Umbilical cord (tissue), 1 donor: ENCODE measurements at regions not wholly inside any gene's neighbourhood (a gene's known extent, or its start where the extent isn't known, plus 50 kb on each side); places are given as distances from the start of the nearest gene placed in this dataset.

Experiments used
- DNase-seq: peaks from one replicate; pipeline ENCODE4 v3.0.0-alpha.2; 2015; ENCODE audit warnings: low spot score

DNA sequence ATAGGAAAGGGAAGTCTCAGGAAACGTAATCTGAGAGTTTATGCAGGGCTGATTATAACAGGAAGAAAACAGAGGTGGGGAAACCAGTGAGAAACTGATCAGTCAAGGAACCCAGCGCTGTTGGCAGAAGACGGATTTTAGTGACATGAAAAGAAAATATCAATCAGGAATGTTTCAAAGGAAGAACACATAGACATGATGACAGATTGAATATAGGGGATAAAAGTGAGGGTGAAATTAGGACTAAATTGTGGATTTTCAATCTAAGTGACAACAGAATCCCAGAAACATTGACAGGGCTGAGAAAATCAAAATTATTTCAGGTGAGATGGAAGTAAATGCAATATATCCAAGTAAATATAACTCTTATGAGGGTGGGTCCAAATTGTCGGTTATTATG lies 199.8 kb upstream of the CCDC150 start:
- DNase-seq: no peak

- no peak for DNase-seq
Measured at GRCh38 chr2:196440413-196440812, 199.1 kb upstream of the CCDC150 start.

DNA sequence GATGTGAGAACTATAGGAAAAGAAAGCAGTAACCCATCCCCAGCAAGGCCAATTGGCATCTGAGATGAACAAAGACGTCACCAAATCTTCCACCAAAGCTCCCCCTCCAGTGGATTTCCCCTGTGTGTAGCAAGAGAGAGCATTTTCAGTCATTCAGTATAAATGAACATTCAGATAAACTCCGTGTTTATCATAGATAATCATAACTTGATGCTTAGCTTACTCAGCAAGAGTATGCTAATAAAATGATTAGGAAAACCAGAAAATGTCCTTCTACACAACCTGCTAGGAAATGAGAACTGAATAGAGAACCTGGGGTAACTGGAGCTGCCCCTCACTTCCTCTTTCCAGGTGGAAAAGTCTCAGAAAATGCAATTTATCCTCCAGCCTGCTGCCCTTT lies 198.0 kb upstream of the CCDC150 start:
- DNase-seq: no peak

DNA sequence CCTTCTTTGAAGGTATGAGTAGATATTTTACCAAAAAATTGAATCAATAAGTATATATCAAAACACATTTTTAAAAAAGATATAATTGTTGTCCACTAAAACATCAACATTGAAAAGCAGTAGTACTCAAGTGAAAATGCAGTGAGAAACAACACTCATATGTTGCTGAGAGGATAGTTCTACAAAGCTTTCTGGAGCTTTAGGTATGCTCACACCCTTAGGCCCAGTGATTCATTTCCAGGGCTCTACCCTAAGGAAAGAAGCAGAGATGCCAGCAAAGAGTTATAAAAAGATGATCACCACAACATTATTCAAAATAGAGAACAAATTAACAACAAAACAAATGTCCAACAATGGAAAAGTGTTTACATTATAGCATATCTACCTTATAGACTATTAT lies 197.3 kb upstream of the CCDC150 start:
- peak; percentile 19 for DNase-seq

DNA sequence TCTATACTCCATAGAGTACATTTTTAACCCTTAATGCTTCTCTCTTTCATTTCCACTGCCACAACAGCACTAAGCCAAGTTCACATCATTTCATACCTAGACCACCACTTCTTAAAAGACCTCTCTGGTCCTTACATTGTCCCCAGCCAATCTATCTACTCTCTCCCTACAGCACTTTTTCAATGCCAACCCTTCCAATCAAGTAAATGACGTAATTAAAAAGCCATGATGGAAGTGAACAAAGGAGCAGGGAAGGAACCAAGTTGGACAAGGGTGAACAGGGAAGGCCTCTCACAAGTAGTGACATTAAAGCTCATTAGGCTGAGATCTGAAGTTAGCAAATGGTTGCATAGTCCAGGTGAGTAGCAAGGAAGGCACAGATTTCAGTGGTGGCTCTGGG lies 195.1 kb upstream of the CCDC150 start:
- DNase-seq: no peak

GRCh38 chr2:196445991-196446390 lies 193.5 kb upstream of the CCDC150 start:
- no peak for DNase-seq

DNA sequence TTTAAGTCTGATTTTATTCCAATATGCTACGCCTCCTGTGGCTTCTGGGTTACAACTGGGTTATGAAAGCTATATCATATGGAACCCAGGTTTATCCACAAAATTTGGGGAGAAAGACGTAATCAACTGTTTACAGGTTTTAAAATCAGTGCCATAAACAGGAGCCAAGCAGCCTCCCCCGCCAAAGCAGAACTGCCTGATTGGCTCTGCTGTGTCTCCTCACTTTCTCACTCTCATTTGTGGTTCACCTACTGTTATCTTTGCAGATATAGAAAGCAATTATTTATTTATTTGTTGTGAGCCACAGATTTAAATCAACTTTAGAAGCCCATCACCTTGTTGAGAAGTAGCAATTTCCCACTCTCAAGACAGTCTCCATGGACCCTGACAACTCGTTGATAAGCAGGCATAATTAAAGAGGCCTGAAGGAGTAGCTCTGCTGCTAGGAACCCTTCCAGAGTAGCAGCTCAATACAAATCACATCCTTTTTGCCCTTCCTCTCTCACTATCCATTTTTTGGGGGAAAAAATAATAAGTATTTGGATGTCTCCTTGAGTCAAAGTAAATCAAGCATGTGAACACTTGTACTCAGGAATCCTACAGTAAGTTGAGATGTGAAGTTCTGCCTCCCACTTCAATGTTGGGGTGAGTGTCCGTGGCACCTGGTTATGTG lies 191.0 kb upstream of the CCDC150 start:
- no peak for DNase-seq

GRCh38 chr2:196449083-196449482 lies 190.4 kb upstream of the CCDC150 start:
- DNase-seq: no peak

DNA sequence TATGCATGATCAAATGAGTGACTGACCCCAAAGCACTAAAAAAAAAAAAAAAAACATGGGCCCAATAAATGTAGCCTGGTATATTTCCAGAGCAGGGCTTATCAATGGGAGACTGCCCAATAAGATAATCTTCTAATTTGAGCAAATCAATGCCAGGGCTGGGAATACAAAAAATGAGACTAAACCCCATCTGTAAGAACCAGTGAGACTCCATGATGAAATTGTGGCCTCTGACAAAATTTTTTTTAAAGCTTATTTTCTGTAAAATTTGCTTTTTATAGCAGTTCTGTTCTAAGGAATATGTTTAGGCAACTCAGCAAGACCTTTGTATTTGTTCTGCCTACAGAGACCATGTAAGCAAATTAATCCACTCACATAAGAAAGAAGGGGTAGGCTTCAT lies 186.8 kb upstream of the CCDC150 start:
- no peak for DNase-seq

- DNase-seq: peak; percentile 52
Measured at GRCh38 chr2:196453613-196454047, 185.9 kb upstream of the CCDC150 start.

GRCh38 chr2:196454492-196454891 lies 185.0 kb upstream of the CCDC150 start:
- DNase-seq: no peak

DNA sequence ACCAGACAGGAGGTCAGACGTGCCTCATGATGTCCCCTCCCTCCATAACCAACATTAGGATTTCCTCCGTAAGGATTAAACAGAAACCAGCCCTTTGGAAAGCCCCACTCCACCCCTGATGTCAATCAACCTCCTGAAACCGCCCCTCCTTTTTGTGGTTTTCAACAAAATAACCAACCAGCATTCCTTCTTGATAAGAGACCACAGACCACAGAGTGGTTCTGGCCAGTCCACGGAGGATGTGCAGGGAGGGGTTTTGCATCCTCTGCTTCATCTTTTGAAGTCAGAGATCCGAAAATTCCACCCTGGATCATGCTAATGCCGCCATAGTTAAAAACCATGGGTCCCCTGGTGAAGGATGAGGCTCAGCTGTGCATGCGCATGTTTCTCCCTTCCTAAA lies 180.0 kb upstream of the CCDC150 start:
- DNase-seq: peak; percentile 65

- no peak for DNase-seq
Measured at GRCh38 chr2:196463706-196464105, 175.8 kb upstream of the CCDC150 start.

DNA sequence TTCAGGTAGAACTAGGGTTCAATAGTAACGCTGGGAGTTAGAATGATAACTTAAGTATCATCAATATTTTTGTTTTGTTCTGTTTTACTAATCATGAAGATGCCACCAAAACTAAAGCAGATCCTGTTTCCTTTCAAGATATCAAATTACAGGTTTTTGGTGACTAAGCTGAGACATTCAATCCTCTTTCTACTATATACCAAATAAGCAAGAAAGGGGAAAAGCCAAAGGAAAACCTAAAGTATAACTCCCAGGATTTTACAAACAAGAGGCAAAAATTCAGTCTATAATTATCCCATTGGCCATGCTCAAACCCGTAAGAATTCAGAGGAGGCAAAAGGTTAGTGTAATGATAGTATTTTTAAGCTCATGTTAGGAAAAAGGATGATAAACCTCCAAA lies 175.2 kb upstream of the CCDC150 start:
- DNase-seq: no peak

DNA sequence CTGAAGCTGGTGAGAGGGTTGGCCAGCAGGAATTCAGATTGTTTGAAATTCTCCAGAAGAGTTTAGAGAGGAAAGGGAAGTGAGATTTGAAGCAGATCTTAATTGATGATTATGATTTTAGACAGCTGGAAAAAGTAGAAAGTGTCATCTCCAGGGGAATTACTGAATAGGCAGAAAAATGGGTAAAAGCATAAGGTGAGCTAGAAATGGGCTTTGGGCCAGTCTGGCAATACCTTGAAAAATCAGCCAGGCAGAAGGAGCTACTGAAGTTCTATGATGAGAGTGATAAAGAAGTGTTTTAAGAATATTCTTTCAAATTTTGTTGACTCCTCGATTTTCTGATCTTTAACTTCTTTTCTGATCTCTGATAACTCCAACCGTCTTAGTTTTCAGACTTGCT lies 172.9 kb upstream of the CCDC150 start:
- DNase-seq: no peak

- no peak for DNase-seq
Measured at GRCh38 chr2:196468394-196468793, 171.1 kb upstream of the CCDC150 start.

GRCh38 chr2:196473617-196474016 lies 165.9 kb upstream of the CCDC150 start:
- no peak for DNase-seq

DNA sequence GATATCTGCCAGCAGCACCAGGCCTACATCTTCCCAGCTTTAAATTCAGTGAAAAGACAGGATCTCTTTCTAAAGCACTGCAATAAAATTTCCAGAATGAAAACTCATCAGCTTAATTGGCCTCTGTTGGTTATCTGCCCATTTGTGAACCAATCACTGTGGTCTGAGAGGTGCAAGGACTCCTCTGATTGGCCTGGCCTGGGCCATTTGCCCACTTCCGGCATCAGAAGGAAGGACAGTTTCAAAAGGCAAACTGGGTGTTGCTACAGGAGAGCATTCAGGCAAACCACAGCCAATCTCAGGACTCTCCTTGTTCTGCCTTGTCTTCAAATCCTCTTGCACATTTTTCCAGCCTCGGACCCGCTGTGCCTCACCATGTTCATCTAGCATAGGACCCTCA lies 163.9 kb upstream of the CCDC150 start:
- DNase-seq: no peak

DNA sequence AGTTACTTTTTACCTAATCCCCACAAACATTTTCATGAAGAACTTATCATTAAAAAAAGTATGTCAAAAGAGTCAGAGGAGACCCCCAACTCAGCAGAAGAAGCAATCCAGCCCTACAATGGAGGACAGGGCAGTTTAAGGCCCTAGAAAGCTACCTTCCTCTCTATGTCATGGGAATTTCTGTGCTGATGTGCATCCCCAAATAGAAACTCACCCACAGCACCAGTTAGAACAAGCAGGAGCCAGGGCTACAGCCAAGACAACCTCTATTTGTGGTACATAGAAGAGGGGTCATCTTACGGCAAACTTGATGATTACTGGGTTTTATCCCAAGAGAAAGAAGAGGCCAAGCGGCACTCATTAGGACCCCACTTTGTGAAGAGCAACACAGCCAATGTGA lies 160.9 kb upstream of the CCDC150 start:
- DNase-seq: no peak

- no peak for DNase-seq
Measured at GRCh38 chr2:196479350-196479749, 160.2 kb upstream of the CCDC150 start.

DNA sequence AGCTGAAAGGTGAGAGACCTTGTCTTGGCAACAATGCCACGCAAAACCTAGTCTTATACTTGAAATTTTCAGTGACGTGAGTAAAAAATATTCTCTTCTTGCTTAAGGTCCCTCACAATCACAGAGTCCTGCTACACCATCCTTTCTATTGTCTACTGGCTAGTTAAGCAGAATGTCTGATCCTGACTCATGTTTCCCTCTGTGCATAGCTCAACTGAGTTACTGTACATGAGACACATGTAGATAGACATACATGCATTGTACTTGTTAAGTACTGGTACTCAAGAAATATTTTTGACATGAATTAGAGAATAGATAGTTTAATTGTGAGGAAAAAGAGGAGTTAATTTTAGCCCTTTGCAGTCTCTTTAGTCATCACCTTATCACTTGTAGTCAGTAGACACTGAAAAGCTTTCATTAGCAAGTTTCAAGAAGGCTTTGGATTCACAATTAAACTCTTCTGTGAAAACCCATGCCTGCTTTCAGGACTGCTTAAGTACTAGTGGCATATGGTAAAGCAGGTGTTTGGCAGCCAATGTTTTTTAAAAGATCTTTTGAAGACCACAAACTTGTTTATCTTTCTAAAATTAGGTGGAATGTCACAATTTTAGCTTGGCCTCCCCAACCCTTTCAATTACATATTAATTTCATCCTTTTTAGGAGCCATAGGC lies 158.7 kb upstream of the CCDC150 start:
- DNase-seq: no peak

DNA sequence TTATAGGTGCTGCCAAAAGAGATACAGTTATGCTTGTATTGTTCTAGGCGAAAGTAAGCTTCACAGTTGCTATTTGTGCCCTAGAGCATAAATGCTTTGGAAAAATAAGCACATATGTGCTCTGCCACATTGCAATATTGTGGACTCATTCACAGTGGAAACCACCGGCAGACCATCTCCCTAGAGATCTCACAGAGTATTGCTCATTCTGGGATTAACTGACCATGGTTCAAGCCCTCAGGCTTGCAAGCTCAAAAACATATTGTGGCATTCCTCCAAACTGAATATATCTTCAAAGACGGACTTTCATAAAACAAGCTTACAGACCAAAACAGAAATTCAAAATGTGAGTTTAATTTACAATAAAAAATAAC lies 158.2 kb upstream of the CCDC150 start:
- peak; percentile 87 for DNase-seq
